Uterus (tissue), 3 donors: ENCODE measurements at regions not wholly inside any gene's neighbourhood (a gene's known extent, or its start where the extent isn't known, plus 50 kb on each side); places are given as distances from the start of the nearest gene placed in this dataset.
"Not testable (repeated sequence)": the region's sequence is repeated elsewhere in the genome, so short reads cannot be mapped to it uniquely, and the experiment has no call there.

ENCODE experiments used
- DNase-seq, 2 donors: peaks; one replicate each; pipeline ENCODE4 v3.0.0-alpha.2; 2019 to 2020
- H3K27ac ChIP-seq, 2 donors: fragments of 200-600 bp; sonication (generic); 1 replicate in 1 of 2; 2 replicates in 1 of 2; pipeline ENCODE4 v1.5.1; 2016 to 2018
- H3K27me3 ChIP-seq, 2 donors: fragments of 200-600 bp; sonication (generic); one replicate each; pipeline ENCODE4 v1.5.1; 2018 to 2019; ENCODE audit warnings: control low read depth in 1 of 2
- H3K36me3 ChIP-seq, 2 donors: fragments of 200-600 bp; sonication (generic); one replicate each; pipeline ENCODE4 v1.5.1; 2019; ENCODE audit warnings: control low read depth in 1 of 2
- H3K4me1 ChIP-seq, 2 donors: fragments of 200-600 bp; sonication (generic); one replicate each; pipeline ENCODE4 v1.5.1; 2018 to 2019; ENCODE audit warnings: control low read depth in 1 of 2
- H3K4me3 ChIP-seq, 2 donors: fragments of 200-600 bp; sonication (generic); 1 replicate in 1 of 2; 2 replicates in 1 of 2; pipeline ENCODE4 v1.5.1; 2018 to 2019; ENCODE audit warnings: mild to moderate bottlenecking in 1 of 2
- H3K9me3 ChIP-seq, 2 donors: fragments of 200-600 bp; sonication (generic); one replicate each; pipeline ENCODE4 v1.5.1; 2019; ENCODE audit warnings: control low read depth in 1 of 2
- CTCF ChIP-seq, 4 experiments: fragments of 200-600 bp in 2 of 4; fragments of 450-650 bp in 2 of 4; sonication (generic) in 2 of 4; IDR thresholded peaks; one replicate each; pipeline ENCODE4 v1.5.1; 2016 to 2019; ENCODE audit warnings: antibody characterized with exemption in 4 of 4, mild to moderate bottlenecking in 2 of 4, moderate library complexity in 1 of 4
- POLR2A ChIP-seq, 2 donors: fragments of 450-650 bp; IDR thresholded peaks; one replicate each; pipeline ENCODE4 v1.6.1; 2016; ENCODE audit warnings: antibody characterized with exemption in 2 of 2, mild to moderate bottlenecking in 1 of 2, moderate library complexity in 1 of 2
- intact Hi-C: fragments of 100-400 bp; cut with DNase I; formaldehyde crosslinking; loops from one replicate; pipeline ENCODE4 v1.15.1; 2023; ENCODE audit warnings: low total_unique reads
- donor health status: DM: yes; HTN: yes; CAD: no.

GRCh38 chr6:81289229-81289628 lies 463.3 kb downstream of the TENT5A start:
- intact Hi-C loops = no loop called here
- Histone ChIP-seq H3K27ac (no peak overlapping the region), H3K9me3 (no peaks in the 10 kb centered on the region), H3K27me3 (no peaks in the 10 kb centered on the region), H3K36me3 (no peaks in the 10 kb centered on the region), H3K4me3 (no peak overlapping the region), H3K4me1 (no peaks in the 10 kb centered on the region)
- TF ChIP-seq POLR2A (IDR thresholded peaks at IDR 0.05) (no peak), CTCF (IDR thresholded peaks at IDR 0.05) (no peak)
- no peak for DNase-seq

GRCh38 chr6:81265106-81265505 lies 487.4 kb downstream of the TENT5A start:
- Histone ChIP-seq H3K27ac (no peak overlapping the region), H3K27me3 (no peaks in the 10 kb centered on the region), H3K4me1 (no peaks in the 10 kb centered on the region), H3K9me3 (no peaks in the 10 kb centered on the region), H3K36me3 (no peaks in the 10 kb centered on the region), H3K4me3 (peak overlapping the region in 1 of 2 donors; percentile 12)
- TF ChIP-seq POLR2A (IDR thresholded peaks at IDR 0.05) (no peak), CTCF (IDR thresholded peaks at IDR 0.05) (no peak)
- DNase-seq = peak in 1 of 2 donors; percentile 31
- intact Hi-C loops = no loop called here

GRCh38 chr6:81263531-81264168 lies 488.8 kb downstream of the TENT5A start:
- no peak for DNase-seq
- Histone ChIP-seq H3K27me3 (no peaks in the 10 kb centered on the region), H3K36me3 (no peaks in the 10 kb centered on the region), H3K4me3 (no peak overlapping the region), H3K9me3 (no peaks in the 10 kb centered on the region), H3K4me1 (no peaks in the 10 kb centered on the region), H3K27ac (no peak overlapping the region)
- TF ChIP-seq POLR2A (IDR thresholded peaks at IDR 0.05) (no peak), CTCF (IDR thresholded peaks at IDR 0.05) (no peak)
- intact Hi-C loops = no loop called here

- Histone ChIP-seq H3K4me3 (no peak overlapping the region), H3K9me3 (no peaks in the 10 kb centered on the region), H3K27ac (no peak overlapping the region), H3K36me3 (no peaks in the 10 kb centered on the region), H3K4me1 (no peaks in the 10 kb centered on the region), H3K27me3 (no peaks in the 10 kb centered on the region)
- intact Hi-C loops = no loop called here
- DNase-seq = no peak
- TF ChIP-seq CTCF (IDR thresholded peaks at IDR 0.05) (no peak), POLR2A (IDR thresholded peaks at IDR 0.05) (no peak)
Observed at GRCh38 chr6:81262656-81263055, 489.8 kb downstream of the TENT5A start.

GRCh38 chr6:81256223-81256622 lies 496.3 kb downstream of the TENT5A start:
- intact Hi-C loops, H3K36me3 ChIP-seq, DNase-seq: not testable (repeated sequence)

GRCh38 chr6:81253821-81254220 lies 498.7 kb downstream of the TENT5A start:
- Histone ChIP-seq H3K9me3 (no peaks in the 10 kb centered on the region), H3K27me3 (no peaks in the 10 kb centered on the region), H3K4me1 (no peaks in the 10 kb centered on the region), H3K4me3 (no peak overlapping the region), H3K36me3 (no peaks in the 10 kb centered on the region), H3K27ac (no peak overlapping the region)
- intact Hi-C loops = no loop called here
- no peak for TF ChIP-seq CTCF (IDR thresholded peaks at IDR 0.05)
- no peak for TF ChIP-seq POLR2A (IDR thresholded peaks at IDR 0.05)
- DNase-seq = no peak

More at GRCh38 chr6:81256223-81256622, 496.3 kb downstream of the TENT5A start:
- not testable (repeated sequence) for H3K4me3 ChIP-seq, H3K27ac ChIP-seq, H3K27me3 ChIP-seq, H3K9me3 ChIP-seq, H3K4me1 ChIP-seq
